ENCODE measurements at regions not wholly inside any gene's neighbourhood (a gene's known extent, or its start where the extent isn't known, plus 50 kb on each side); places are given as distances from the start of the nearest gene placed in this dataset.
"Not testable (repeated sequence)": the region's sequence is repeated elsewhere in the genome, so short reads cannot be mapped to it uniquely, and the experiment has no call there.

GRCh38 chr11:126145954-126146353 is 65.5 kb downstream of the RPUSD4 start:
- no peak for TF ChIP-seq EZH2 (IDR thresholded peaks at IDR 0.05; ENCODE audit: borderline replicate concordance, insufficient read depth, low read depth, low read length, poor library complexity, severe bottlenecking)
- no peak for TF ChIP-seq CTCF (IDR thresholded peaks at IDR 0.05)

GRCh38 chr11:126143491-126143890 is 68.0 kb downstream of the RPUSD4 start:
- CTCF ChIA-PET; ATAC-seq (ENCODE audit: low read depth); intact Hi-C loops (cut with micrococcal nuclease); H3K9ac ChIP-seq (ENCODE audit: low read length); H3K27ac Mint-ChIP-seq; H4K20me1 ChIP-seq (ENCODE audit: control insufficient read depth, insufficient read depth, low read length, poor library complexity, severe bottlenecking); H3K9me3 Mint-ChIP-seq (ENCODE audit: insufficient read depth); DNase-seq; H3K4me2 ChIP-seq (replicated peaks; ENCODE audit: low read depth, low read length, poor library complexity, severe bottlenecking); H3K4me1 Mint-ChIP-seq; H3K27ac ChIP-seq (ENCODE audit: low read length in 2 of 2); H3K79me2 ChIP-seq (ENCODE audit: control insufficient read depth, insufficient read depth, low read length); H3K4me1 ChIP-seq (ENCODE audit: control insufficient read depth in 2 of 2, insufficient read depth in 2 of 2, low read length in 2 of 2); H3K36me3 ChIP-seq (replicated peaks in 1 of 2; ENCODE audit: control extremely low read depth in 1 of 2, control insufficient read depth in 1 of 2, extremely low read depth in 1 of 2, insufficient read depth in 2 of 2, low read length in 1 of 2); H3K4me3 ChIP-seq (ENCODE audit: control extremely low read depth in 1 of 5, extremely low read depth in 1 of 5, insufficient read depth in 1 of 5, low read depth in 2 of 5, low read length in 4 of 5); H3K9me3 ChIP-seq (ENCODE audit: control extremely low read depth in 1 of 3, control insufficient read depth in 2 of 3, insufficient read depth in 1 of 3, low read length in 2 of 3); H3K4me3 Mint-ChIP-seq; POLR2A ChIA-PET; H2AFZ ChIP-seq (ENCODE audit: insufficient read depth, low read depth, low read length, poor library complexity, severe bottlenecking): not testable (repeated sequence)
- H3K27me3 Mint-ChIP-seq: peaks cover 21% of the 10 kb centered on the region
- peaks cover 0 to 12% (median under 1%) of the 10 kb centered on the region in 4 experiments for H3K27me3 ChIP-seq (replicated peaks in 1 of 4; ENCODE audit: control extremely low read depth in 1 of 4, control insufficient read depth in 3 of 4, insufficient read depth in 4 of 4, low read length in 3 of 4)
- 83% methylated on average over 1 of the region's 2 CpGs for WGBS (ENCODE audit: insufficient coverage)

More at GRCh38 chr11:126145954-126146353, 65.5 kb downstream of the RPUSD4 start:
- ChIA-PET CTCF (no interaction called here), POLR2A (no interaction called here)
- Histone ChIP-seq H3K9me3 (ENCODE audit: control extremely low read depth in 1 of 3, control insufficient read depth in 2 of 3, insufficient read depth in 1 of 3, low read length in 2 of 3) (peaks cover 0 to under 1% (median 0%) of the 10 kb centered on the region in 3 donors), H2AFZ (ENCODE audit: insufficient read depth, low read depth, low read length, poor library complexity, severe bottlenecking) (no peak overlapping the region), H3K4me1 (ENCODE audit: control insufficient read depth in 2 of 2, insufficient read depth in 2 of 2, low read length in 2 of 2) (no peaks in the 10 kb centered on the region), H3K36me3 (replicated peaks in 1 of 2; ENCODE audit: control extremely low read depth in 1 of 2, control insufficient read depth in 1 of 2, extremely low read depth in 1 of 2, insufficient read depth in 2 of 2, low read length in 1 of 2) (no peaks in the 10 kb centered on the region), H3K27me3 (replicated peaks in 1 of 4; ENCODE audit: control extremely low read depth in 1 of 4, control insufficient read depth in 3 of 4, insufficient read depth in 4 of 4, low read length in 3 of 4) (no peaks in the 10 kb centered on the region), H3K27ac (ENCODE audit: low read length in 2 of 2) (no peak overlapping the region), H3K9ac (ENCODE audit: low read length) (no peak overlapping the region), H4K20me1 (ENCODE audit: control insufficient read depth, insufficient read depth, low read length, poor library complexity, severe bottlenecking) (no peaks in the 10 kb centered on the region), H3K79me2 (ENCODE audit: control insufficient read depth, insufficient read depth, low read length) (no peaks in the 10 kb centered on the region), H3K4me3 (ENCODE audit: control extremely low read depth in 1 of 5, extremely low read depth in 1 of 5, insufficient read depth in 1 of 5, low read depth in 2 of 5, low read length in 4 of 5) (no peak overlapping the region), H3K4me2 (replicated peaks; ENCODE audit: low read depth, low read length, poor library complexity, severe bottlenecking) (no peak overlapping the region)
- H3K27ac Mint-ChIP-seq: no peak overlapping the region
- 90% methylated on average over 9 of the region's 9 CpGs for WGBS (ENCODE audit: insufficient coverage)
- H3K27me3 Mint-ChIP-seq: peaks cover 20% of the 10 kb centered on the region
- intact Hi-C loops (cut with micrococcal nuclease): no loop called here
- H3K9me3 Mint-ChIP-seq (ENCODE audit: insufficient read depth): no peaks in the 10 kb centered on the region
- ATAC-seq (ENCODE audit: low read depth) (no peak), DNase-seq (no peak)
- H3K4me1 Mint-ChIP-seq: no peaks in the 10 kb centered on the region
- H3K4me3 Mint-ChIP-seq: no peak overlapping the region
